ENCODE measurements at regions not wholly inside any gene's neighbourhood (a gene's known extent, or its start where the extent isn't known, plus 50 kb on each side); places are given as distances from the start of the nearest gene placed in this dataset.

GRCh38 chrX:1788300-1788911 lies 173.5 kb downstream of the ASMT start:
- WGBS, 5 donors: 94 to 99% (median 95%) methylated on average over 5 of the region's 5 CpGs
- intact Hi-C loops (cut with DNase I; ENCODE audit: low total_unique reads): no loop called here
- no peak for DNase-seq
- Histone ChIP-seq H3K27ac (no peak overlapping the region), H3K4me3 (no peak overlapping the region), H3K4me1 (no peaks in the 10 kb centered on the region), H3K36me3 (no peaks in the 10 kb centered on the region), H3K9me3 (peaks cover 0 to 53% (median 32%) of the 10 kb centered on the region in 8 donors), H3K27me3 (replicated peaks in 1 of 7) (no peaks in the 10 kb centered on the region)
- TF ChIP-seq POLR2AphosphoS5 (IDR thresholded peaks at IDR 0.05): no peak
- no peak for TF ChIP-seq CTCF (IDR thresholded peaks at IDR 0.05 in 8 of 11, conservative IDR thresholded peaks at IDR 0.05 in 3 of 11)
- no peak for TF ChIP-seq POLR2A (IDR thresholded peaks at IDR 0.05)

- intact Hi-C loops (cut with DNase I; ENCODE audit: low total_unique reads): no loop called here
- TF ChIP-seq POLR2A (IDR thresholded peaks at IDR 0.05) (no peak), CTCF (IDR thresholded peaks at IDR 0.05 in 8 of 11, conservative IDR thresholded peaks at IDR 0.05 in 3 of 11) (no peak), POLR2AphosphoS5 (IDR thresholded peaks at IDR 0.05) (no peak)
- 71 to 90% (median 78%) methylated on average over 1 of the region's 1 CpG for WGBS, 5 donors
Measured at GRCh38 chrX:1792636-1793035, 177.8 kb downstream of the ASMT start.

GRCh38 chrX:1794586-1794985 lies 179.7 kb downstream of the ASMT start:
- no peak for DNase-seq
- H3K27me3 ChIP-seq (replicated peaks in 1 of 7): no peaks in the 10 kb centered on the region
- intact Hi-C loops (cut with DNase I; ENCODE audit: low total_unique reads): no loop called here
- WGBS, 5 donors: 75 to 84% (median 80%) methylated on average over 6 to 9 of the region's 9 CpGs
- H3K36me3 ChIP-seq: no peaks in the 10 kb centered on the region
- H3K9me3 ChIP-seq: peaks cover 0 to 3% (median 0%) of the 10 kb centered on the region in 8 donors
- H3K4me1 ChIP-seq: no peaks in the 10 kb centered on the region
- H3K27ac ChIP-seq: no peak overlapping the region
- TF ChIP-seq CTCF (IDR thresholded peaks at IDR 0.05 in 8 of 11, conservative IDR thresholded peaks at IDR 0.05 in 3 of 11): no peak
- no peak for TF ChIP-seq POLR2AphosphoS5 (IDR thresholded peaks at IDR 0.05)
- TF ChIP-seq POLR2A (IDR thresholded peaks at IDR 0.05): no peak
- no peak overlapping the region for H3K4me3 ChIP-seq

More at GRCh38 chrX:1792636-1793035, 177.8 kb downstream of the ASMT start:
- H3K36me3 ChIP-seq: no peaks in the 10 kb centered on the region
- H3K27ac ChIP-seq: no peak overlapping the region
- no peak for DNase-seq
- H3K4me3 ChIP-seq: no peak overlapping the region
- H3K4me1 ChIP-seq: no peaks in the 10 kb centered on the region
- H3K27me3 ChIP-seq (replicated peaks in 1 of 7): no peaks in the 10 kb centered on the region
- H3K9me3 ChIP-seq: peaks cover 0 to 11% (median 0%) of the 10 kb centered on the region in 8 donors

GRCh38 chrX:1802912-1803311 lies 188.1 kb downstream of the ASMT start:
- Histone ChIP-seq H3K27ac (no peak overlapping the region), H3K9me3 (peaks cover 0 to 3% (median 0%) of the 10 kb centered on the region in 8 donors), H3K27me3 (replicated peaks in 1 of 7) (peaks cover 0 to 4% (median 0%) of the 10 kb centered on the region in 7 donors), H3K4me1 (no peaks in the 10 kb centered on the region), H3K36me3 (no peaks in the 10 kb centered on the region), H3K4me3 (no peak overlapping the region)
- intact Hi-C loops (cut with DNase I; ENCODE audit: low total_unique reads): no loop called here
- TF ChIP-seq CTCF (IDR thresholded peaks at IDR 0.05 in 8 of 11, conservative IDR thresholded peaks at IDR 0.05 in 3 of 11): no peak
- WGBS, 5 donors: 93 to 98% (median 97%) methylated on average over 6 of the region's 6 CpGs
- no peak for DNase-seq

Measured in spleen (tissue), 11 donors.